ENCODE measurements at regions not wholly inside any gene's neighbourhood (a gene's known extent, or its start where the extent isn't known, plus 50 kb on each side); places are given as distances from the start of the nearest gene placed in this dataset.

- Mint-ChIP-seq H3K9me3 (peaks cover 32% of the 10 kb centered on the region), H3K4me3 (no peak overlapping the region), H3K27me3 (ENCODE audit: insufficient read depth) (no peaks in the 10 kb centered on the region; the same call in 1 of the 2 replicates), H3K4me1 (ENCODE audit: low read depth) (no peaks in the 10 kb centered on the region), H3K27ac (no peak overlapping the region), H3K36me3 (ENCODE audit: low read depth) (no peaks in the 10 kb centered on the region)
- TF ChIP-seq CTCF (IDR thresholded peaks at IDR 0.05), result no peak
- no peak for DNase-seq
These were observed 216.5 kb upstream of the SSTR4 start for GRCh38 chr20:22818636-22819035.

DNA sequence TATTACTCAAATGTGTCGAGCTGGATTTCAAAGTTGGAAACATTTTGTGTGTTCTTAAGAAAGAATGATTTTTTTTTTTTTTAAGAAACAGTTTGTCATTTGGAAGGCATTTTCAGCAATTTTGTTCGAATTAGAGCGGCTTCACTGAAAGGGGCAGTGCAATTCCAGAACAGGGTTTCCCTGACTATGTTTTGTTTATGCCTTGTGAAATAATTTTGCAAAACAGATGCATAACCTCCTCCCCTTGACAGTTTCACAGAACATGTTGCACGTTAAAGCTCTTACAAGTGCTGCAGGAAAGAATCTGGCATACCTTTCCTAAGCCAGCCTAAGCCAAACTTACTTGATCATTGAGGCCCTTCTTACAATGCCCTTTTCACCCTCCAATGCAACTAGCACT, 216.0 kb upstream of the SSTR4 start:
- H3K36me3 Mint-ChIP-seq (ENCODE audit: low read depth), result no peaks in the 10 kb centered on the region
- no peak overlapping the region for H3K4me3 Mint-ChIP-seq
- no peaks in the 10 kb centered on the region for H3K4me1 Mint-ChIP-seq (ENCODE audit: low read depth)
- peaks cover 37% of the 10 kb centered on the region for H3K9me3 Mint-ChIP-seq
- no peaks in the 10 kb centered on the region; the same call in 1 of the 2 replicates for H3K27me3 Mint-ChIP-seq (ENCODE audit: insufficient read depth)
- no peak for TF ChIP-seq CTCF (IDR thresholded peaks at IDR 0.05)
- no peak overlapping the region for H3K27ac Mint-ChIP-seq
- DNase-seq, result no peak

- no peaks in the 10 kb centered on the region for H3K36me3 Mint-ChIP-seq (ENCODE audit: low read depth)
- no peaks in the 10 kb centered on the region; the same call in 1 of the 2 replicates for H3K27me3 Mint-ChIP-seq (ENCODE audit: insufficient read depth)
- H3K9me3 Mint-ChIP-seq, result peaks cover 32% of the 10 kb centered on the region
- no peak for TF ChIP-seq CTCF (IDR thresholded peaks at IDR 0.05)
- H3K4me3 Mint-ChIP-seq, result no peak overlapping the region
- DNase-seq, result no peak
- no peak overlapping the region for H3K27ac Mint-ChIP-seq
- H3K4me1 Mint-ChIP-seq (ENCODE audit: low read depth), result no peaks in the 10 kb centered on the region
These were observed 215.3 kb upstream of the SSTR4 start for GRCh38 chr20:22819784-22820183.

- no peaks in the 10 kb centered on the region for H3K4me1 Mint-ChIP-seq (ENCODE audit: low read depth)
- no peaks in the 10 kb centered on the region; the same call in 1 of the 2 replicates for H3K27me3 Mint-ChIP-seq (ENCODE audit: insufficient read depth)
- DNase-seq, result no peak
- no peaks in the 10 kb centered on the region for H3K36me3 Mint-ChIP-seq (ENCODE audit: low read depth)
- no peak overlapping the region for H3K27ac Mint-ChIP-seq
- no peak overlapping the region for H3K4me3 Mint-ChIP-seq
- no peak for TF ChIP-seq CTCF (IDR thresholded peaks at IDR 0.05)
- H3K9me3 Mint-ChIP-seq, result peaks cover 36% of the 10 kb centered on the region
These were observed 213.9 kb upstream of the SSTR4 start for GRCh38 chr20:22821081-22821727.

DNA sequence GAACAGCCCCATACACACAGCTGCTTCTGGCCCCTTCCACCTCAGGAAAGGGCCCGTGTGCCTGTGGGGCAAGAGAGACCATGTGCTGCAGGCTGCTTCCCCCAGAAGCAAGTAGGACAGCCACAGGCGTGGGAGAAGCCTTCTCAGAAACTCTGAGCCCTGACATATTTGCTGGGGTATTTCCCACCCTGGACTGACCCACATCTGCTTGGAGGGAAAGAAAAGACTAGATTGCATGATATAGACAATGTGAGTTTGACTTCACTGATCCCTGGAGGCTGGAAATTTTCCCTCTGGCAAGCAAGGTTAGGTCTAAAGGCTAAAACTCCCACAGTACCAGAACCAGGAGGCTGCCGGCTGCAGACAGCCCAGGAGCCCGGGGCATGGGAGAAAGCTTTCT, 213.3 kb upstream of the SSTR4 start:
- Mint-ChIP-seq H3K27ac (no peak overlapping the region), H3K4me1 (ENCODE audit: low read depth) (no peaks in the 10 kb centered on the region), H3K36me3 (ENCODE audit: low read depth) (no peaks in the 10 kb centered on the region), H3K9me3 (peaks cover 36% of the 10 kb centered on the region), H3K4me3 (no peak overlapping the region), H3K27me3 (ENCODE audit: insufficient read depth) (no peaks in the 10 kb centered on the region; the same call in 1 of the 2 replicates)
- no peak for DNase-seq
- no peak for TF ChIP-seq CTCF (IDR thresholded peaks at IDR 0.05)

Data from HFFc6 (cell line).